ENCODE measurements at regions not wholly inside any gene's neighbourhood (a gene's known extent, or its start where the extent isn't known, plus 50 kb on each side); places are given as distances from the start of the nearest gene placed in this dataset.
"Not testable (repeated sequence)": the region's sequence is repeated elsewhere in the genome, so short reads cannot be mapped to it uniquely, and the experiment has no call there.

- Histone ChIP-seq H3K27me3 (ENCODE audit: control insufficient read depth, insufficient read depth, low read length, poor library complexity, severe bottlenecking) (no peaks in the 10 kb centered on the region), H3K4me3 (ENCODE audit: low read length) (no peak overlapping the region), H3K4me1 (ENCODE audit: control insufficient read depth, insufficient read depth, low read length) (no peaks in the 10 kb centered on the region), H3K27ac (ENCODE audit: low read depth, low read length) (no peak overlapping the region), H3K9ac (ENCODE audit: extremely low read depth, low read length, poor library complexity, severe bottlenecking) (no peak overlapping the region), H3K9me3 (ENCODE audit: control insufficient read depth, low read length) (peaks cover 13% of the 10 kb centered on the region), H3K36me3 (ENCODE audit: control insufficient read depth, insufficient read depth, low read length) (no peaks in the 10 kb centered on the region)
- H3K4me3 Mint-ChIP-seq: no peak overlapping the region
- peaks cover 10% of the 10 kb centered on the region for H3K36me3 Mint-ChIP-seq (ENCODE audit: low read depth)
- peaks cover 23% of the 10 kb centered on the region for H3K4me1 Mint-ChIP-seq
- no peaks in the 10 kb centered on the region for H3K27me3 Mint-ChIP-seq (ENCODE audit: insufficient read depth)
- no peak overlapping the region for H3K27ac Mint-ChIP-seq
- no peak for TF ChIP-seq CTCF (conservative IDR thresholded peaks at IDR 0.05)
- DNase-seq: no peak
- WGBS, 2 experiments (ENCODE audit: insufficient coverage in 1 of 2, insufficient read length in 1 of 2): 79% methylated on average over 2 of the region's 2 CpGs; no CpG with 5 or more reads in 1 of the 2 experiments
- H3K9me3 Mint-ChIP-seq: peaks cover 25% of the 10 kb centered on the region
Observed at GRCh38 chrX:98296129-98296528, 1412.4 kb downstream of the RPA4 start.

- H3K4me1 Mint-ChIP-seq: peaks cover 8% of the 10 kb centered on the region
- TF ChIP-seq CTCF (conservative IDR thresholded peaks at IDR 0.05): no peak
- H3K27ac Mint-ChIP-seq: no peak overlapping the region
- Histone ChIP-seq H3K9me3 (ENCODE audit: control insufficient read depth, low read length) (peaks cover 13% of the 10 kb centered on the region), H3K9ac (ENCODE audit: extremely low read depth, low read length, poor library complexity, severe bottlenecking) (no peak overlapping the region), H3K4me1 (ENCODE audit: control insufficient read depth, insufficient read depth, low read length) (no peaks in the 10 kb centered on the region), H3K27ac (ENCODE audit: low read depth, low read length) (no peak overlapping the region), H3K36me3 (ENCODE audit: control insufficient read depth, insufficient read depth, low read length) (no peaks in the 10 kb centered on the region), H3K4me3 (ENCODE audit: low read length) (no peak overlapping the region), H3K27me3 (ENCODE audit: control insufficient read depth, insufficient read depth, low read length, poor library complexity, severe bottlenecking) (no peaks in the 10 kb centered on the region)
- peaks cover 30% of the 10 kb centered on the region for H3K9me3 Mint-ChIP-seq
- H3K36me3 Mint-ChIP-seq (ENCODE audit: low read depth): peaks cover 8% of the 10 kb centered on the region
- no peak for DNase-seq
- H3K27me3 Mint-ChIP-seq (ENCODE audit: insufficient read depth): no peaks in the 10 kb centered on the region
- H3K4me3 Mint-ChIP-seq: no peak overlapping the region
Observed at GRCh38 chrX:98299785-98300184, 1416.1 kb downstream of the RPA4 start.

- not testable (repeated sequence) for H3K27ac Mint-ChIP-seq; H3K27me3 ChIP-seq (ENCODE audit: control insufficient read depth, insufficient read depth, low read length, poor library complexity, severe bottlenecking); H3K4me3 ChIP-seq (ENCODE audit: low read length); H3K9ac ChIP-seq (ENCODE audit: extremely low read depth, low read length, poor library complexity, severe bottlenecking); H3K27ac ChIP-seq (ENCODE audit: low read depth, low read length); DNase-seq; H3K36me3 Mint-ChIP-seq (ENCODE audit: low read depth); H3K4me1 ChIP-seq (ENCODE audit: control insufficient read depth, insufficient read depth, low read length); H3K36me3 ChIP-seq (ENCODE audit: control insufficient read depth, insufficient read depth, low read length); H3K4me1 Mint-ChIP-seq; H3K27me3 Mint-ChIP-seq (ENCODE audit: insufficient read depth); H3K4me3 Mint-ChIP-seq
- 95 to 100% methylated on average over 2 to 11 of the region's 13 CpGs for WGBS, 2 experiments (ENCODE audit: insufficient coverage in 1 of 2, insufficient read length in 1 of 2)
- H3K9me3 ChIP-seq (ENCODE audit: control insufficient read depth, low read length): peaks cover 13% of the 10 kb centered on the region
- H3K9me3 Mint-ChIP-seq: peaks cover 35% of the 10 kb centered on the region
Observed at GRCh38 chrX:98300536-98300935, 1416.8 kb downstream of the RPA4 start.

- Histone ChIP-seq H3K36me3 (ENCODE audit: control insufficient read depth, insufficient read depth, low read length) (no peaks in the 10 kb centered on the region), H3K27ac (ENCODE audit: low read depth, low read length) (no peak overlapping the region), H3K9me3 (ENCODE audit: control insufficient read depth, low read length) (no peaks in the 10 kb centered on the region), H3K4me3 (ENCODE audit: low read length) (no peak overlapping the region), H3K9ac (ENCODE audit: extremely low read depth, low read length, poor library complexity, severe bottlenecking) (no peak overlapping the region), H3K27me3 (ENCODE audit: control insufficient read depth, insufficient read depth, low read length, poor library complexity, severe bottlenecking) (no peaks in the 10 kb centered on the region), H3K4me1 (ENCODE audit: control insufficient read depth, insufficient read depth, low read length) (no peaks in the 10 kb centered on the region)
- Mint-ChIP-seq H3K4me1 (peaks cover 1% of the 10 kb centered on the region), H3K9me3 (no peaks in the 10 kb centered on the region), H3K36me3 (ENCODE audit: low read depth) (no peaks in the 10 kb centered on the region), H3K4me3 (no peak overlapping the region), H3K27me3 (ENCODE audit: insufficient read depth) (no peaks in the 10 kb centered on the region), H3K27ac (no peak overlapping the region)
- no peak for DNase-seq
- TF ChIP-seq CTCF (conservative IDR thresholded peaks at IDR 0.05): no peak
- 86 to 100% methylated on average over 1 to 2 of the region's 2 CpGs for WGBS, 2 experiments (ENCODE audit: insufficient coverage in 1 of 2, insufficient read length in 1 of 2)
Observed at GRCh38 chrX:98331407-98331806, 1447.7 kb downstream of the RPA4 start.

Data from endodermal cell (in vitro differentiated cells).